Subcutaneous abdominal adipose tissue (tissue), 5 donors: ENCODE measurements at regions not wholly inside any gene's neighbourhood (a gene's known extent, or its start where the extent isn't known, plus 50 kb on each side); places are given as distances from the start of the nearest gene placed in this dataset.
"Not testable (repeated sequence)": the region's sequence is repeated elsewhere in the genome, so short reads cannot be mapped to it uniquely, and the experiment has no call there.

Experiments
- H3K27ac ChIP-seq: one replicate; pipeline ENCODE4 v1.7.0; 2013; ENCODE audit warnings: low read depth, mild to moderate bottlenecking, inconsistent platforms, low read length, moderate library complexity
- H3K27me3 ChIP-seq, 5 donors: one replicate each; pipeline ENCODE4 v1.7.0; 2013; ENCODE audit warnings: low read length in 5 of 5, inconsistent platforms in 1 of 5; ENCODE audit not compliant: control insufficient read depth in 5 of 5, insufficient read depth in 4 of 5
- H3K36me3 ChIP-seq, 5 donors: one replicate each; pipeline ENCODE4 v1.7.0; 2013; ENCODE audit warnings: low read length in 5 of 5; ENCODE audit not compliant: control insufficient read depth in 5 of 5, insufficient read depth in 5 of 5
- H3K4me1 ChIP-seq, 5 donors: one replicate each; pipeline ENCODE4 v1.7.0; 2013; ENCODE audit warnings: low read length in 5 of 5, mild to moderate bottlenecking in 3 of 5, moderate library complexity in 1 of 5; ENCODE audit not compliant: control insufficient read depth in 5 of 5, insufficient read depth in 5 of 5
- H3K4me3 ChIP-seq, 5 donors: one replicate each; pipeline ENCODE4 v1.7.0; 2013; ENCODE audit warnings: low read length in 5 of 5, low read depth in 1 of 5
- H3K9ac ChIP-seq, 5 donors: one replicate each; pipeline ENCODE4 v1.7.0; 2013; ENCODE audit warnings: low read length in 5 of 5, mild to moderate bottlenecking in 4 of 5, moderate library complexity in 3 of 5
- H3K9me3 ChIP-seq, 5 donors: one replicate each; pipeline ENCODE4 v1.7.0; 2013; ENCODE audit warnings: low read length in 5 of 5; ENCODE audit not compliant: control insufficient read depth in 5 of 5
- donor health status: healthy.
- donor health status: healthy.
- donor health status: healthy.
- donor health status: healthy.
- donor health status: healthy.

GRCh38 chr10:123269017-123269552, 114.9 kb downstream of the BUB3 start:
- Histone ChIP-seq H3K4me1 (no peaks in the 10 kb centered on the region), H3K9me3 (no peaks in the 10 kb centered on the region), H3K27ac (no peak overlapping the region), H3K4me3 (no peak overlapping the region), H3K9ac (no peak overlapping the region), H3K36me3 (no peaks in the 10 kb centered on the region), H3K27me3 (peaks cover 0 to 2% (median 0%) of the 10 kb centered on the region in 5 donors)

GRCh38 chr10:123269675-123270074, 115.5 kb downstream of the BUB3 start:
- H3K9me3 ChIP-seq, result no peaks in the 10 kb centered on the region
- no peak overlapping the region for H3K27ac ChIP-seq
- no peak overlapping the region for H3K9ac ChIP-seq
- H3K36me3 ChIP-seq, result no peaks in the 10 kb centered on the region
- peaks cover 0 to 3% (median 0%) of the 10 kb centered on the region in 5 donors for H3K27me3 ChIP-seq
- no peaks in the 10 kb centered on the region for H3K4me1 ChIP-seq
- H3K4me3 ChIP-seq, result no peak overlapping the region

DNA sequence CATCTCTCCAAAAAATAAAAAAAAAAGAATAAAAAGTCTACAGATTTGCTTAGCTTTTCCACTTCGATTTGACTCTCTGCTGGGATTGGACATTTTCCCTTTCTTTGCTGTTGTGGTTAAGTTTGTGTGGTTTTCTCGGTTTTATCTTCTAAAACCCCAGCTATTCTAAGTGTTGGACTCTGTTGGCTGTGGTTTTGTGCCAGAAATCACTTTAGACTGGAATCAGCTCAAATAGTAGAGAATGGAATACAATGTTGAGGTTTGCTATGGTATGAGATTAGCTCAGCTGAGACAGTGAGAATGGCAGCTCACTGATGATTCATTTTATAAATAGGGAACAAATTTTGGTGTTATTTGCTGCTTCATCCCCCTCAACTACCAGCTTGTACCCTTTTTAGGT, 116.0 kb downstream of the BUB3 start:
- no peak overlapping the region for H3K9ac ChIP-seq
- no peak overlapping the region for H3K4me3 ChIP-seq
- H3K27me3 ChIP-seq, result peaks cover 0 to 5% (median 0%) of the 10 kb centered on the region in 5 donors
- H3K4me1 ChIP-seq, result no peaks in the 10 kb centered on the region
- H3K36me3 ChIP-seq, result no peaks in the 10 kb centered on the region
- no peaks in the 10 kb centered on the region for H3K9me3 ChIP-seq
- no peak overlapping the region for H3K27ac ChIP-seq

DNA sequence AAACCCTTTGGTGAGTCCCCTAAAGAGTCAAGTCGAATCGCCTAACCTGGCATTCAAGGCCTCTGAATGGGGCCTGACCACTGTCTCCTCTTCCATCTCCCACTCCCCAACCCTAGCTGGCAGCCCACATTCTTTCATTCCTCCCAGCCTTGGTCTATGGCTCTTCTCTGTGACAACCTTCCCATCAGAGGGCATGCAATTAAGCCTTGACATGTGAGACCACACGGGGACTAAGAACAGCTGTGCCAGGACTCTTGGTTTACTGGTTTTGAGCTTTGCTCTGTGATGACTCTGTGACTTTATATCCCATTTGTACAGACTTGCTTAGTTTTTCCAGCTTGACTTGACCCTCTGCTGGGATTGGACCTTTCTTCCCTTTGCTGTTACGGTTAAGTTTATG, 116.6 kb downstream of the BUB3 start:
- Histone ChIP-seq H3K36me3 (no peaks in the 10 kb centered on the region), H3K4me1 (no peaks in the 10 kb centered on the region), H3K9ac (no peak overlapping the region), H3K27ac (no peak overlapping the region), H3K9me3 (no peaks in the 10 kb centered on the region), H3K27me3 (peaks cover 0 to 11% (median 3%) of the 10 kb centered on the region in 5 donors), H3K4me3 (no peak overlapping the region)

GRCh38 chr10:123272171-123272570, 118.0 kb downstream of the BUB3 start:
- Histone ChIP-seq H3K9ac (no peak overlapping the region), H3K27me3 (peaks cover 0 to 12% (median 3%) of the 10 kb centered on the region in 5 donors), H3K4me1 (no peaks in the 10 kb centered on the region), H3K9me3 (peaks cover 0 to 9% (median 7%) of the 10 kb centered on the region in 5 donors), H3K36me3 (no peaks in the 10 kb centered on the region), H3K4me3 (no peak overlapping the region), H3K27ac (no peak overlapping the region)

GRCh38 chr10:123274306-123275135, 120.3 kb downstream of the BUB3 start:
- Histone ChIP-seq H3K9me3 (peaks cover 0 to 9% (median 7%) of the 10 kb centered on the region in 5 donors), H3K27me3 (peaks cover 0 to 12% (median 3%) of the 10 kb centered on the region in 5 donors), H3K4me1 (no peaks in the 10 kb centered on the region), H3K36me3 (no peaks in the 10 kb centered on the region), H3K4me3 (no peak overlapping the region), H3K27ac (no peak overlapping the region), H3K9ac (no peak overlapping the region)

- H3K4me3 ChIP-seq, result no peak overlapping the region
- no peak overlapping the region for H3K9ac ChIP-seq
- H3K27ac ChIP-seq, result no peak overlapping the region
- H3K4me1 ChIP-seq, result no peaks in the 10 kb centered on the region
- H3K36me3 ChIP-seq, result no peaks in the 10 kb centered on the region
- peaks cover 0 to 12% (median 3%) of the 10 kb centered on the region in 5 donors for H3K27me3 ChIP-seq
- H3K9me3 ChIP-seq, result peaks cover 0 to 9% (median 7%) of the 10 kb centered on the region in 5 donors
Observed at GRCh38 chr10:123275136-123275564, 120.9 kb downstream of the BUB3 start.

DNA sequence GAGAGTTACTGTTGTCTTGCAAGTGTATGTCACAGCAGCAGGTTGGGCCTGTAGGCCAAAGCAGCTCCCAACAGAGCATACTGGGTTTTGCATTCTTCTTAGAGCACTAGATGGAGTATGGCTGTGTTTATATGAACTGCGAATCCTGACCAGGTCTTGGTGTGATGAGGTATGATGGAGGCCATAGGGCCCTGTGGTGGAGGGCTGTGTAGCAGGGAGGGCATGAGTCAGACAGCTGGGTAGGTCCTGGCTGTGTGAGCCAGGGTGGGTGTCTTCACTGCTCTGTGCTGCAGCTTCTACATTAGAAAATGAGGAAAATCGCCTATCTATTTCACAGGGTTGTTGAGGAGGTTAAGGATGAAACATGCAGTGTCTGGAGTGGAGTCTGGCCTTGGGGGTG, 124.2 kb downstream of the BUB3 start:
- H3K9ac ChIP-seq, result no peak overlapping the region
- H3K4me1 ChIP-seq, result no peaks in the 10 kb centered on the region
- H3K27ac ChIP-seq, result no peak overlapping the region
- H3K9me3 ChIP-seq, result peaks cover 0 to 9% (median 7%) of the 10 kb centered on the region in 5 donors
- no peaks in the 10 kb centered on the region for H3K36me3 ChIP-seq
- H3K27me3 ChIP-seq, result peaks cover 0 to 12% (median 3%) of the 10 kb centered on the region in 5 donors
- H3K4me3 ChIP-seq, result no peak overlapping the region

DNA sequence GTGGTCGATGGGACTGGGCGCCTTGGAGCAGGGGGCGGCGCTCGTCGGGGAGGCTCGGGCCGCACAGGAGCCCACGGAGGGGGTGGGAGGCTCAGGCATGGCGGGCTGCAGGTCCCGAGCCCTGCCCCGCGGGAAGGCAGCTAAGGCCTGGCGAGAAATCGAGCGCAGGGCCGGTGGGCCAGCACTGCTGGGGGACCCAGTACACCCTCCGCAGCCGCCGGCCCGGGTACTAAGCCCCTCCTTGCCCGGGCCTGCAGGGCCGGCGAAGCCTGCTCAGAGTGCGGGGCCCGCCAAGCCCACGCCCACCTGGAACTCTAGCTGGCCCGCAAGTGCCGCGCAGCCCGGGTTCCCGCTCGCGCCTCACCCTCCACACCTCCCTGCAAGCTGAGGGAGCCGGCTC, 129.2 kb downstream of the BUB3 start:
- not testable (repeated sequence) for H3K4me1 ChIP-seq, H3K27ac ChIP-seq, H3K9ac ChIP-seq, H3K9me3 ChIP-seq, H3K4me3 ChIP-seq, H3K36me3 ChIP-seq, H3K27me3 ChIP-seq

GRCh38 chr10:123284022-123284421, 129.8 kb downstream of the BUB3 start:
- no peaks in the 10 kb centered on the region for H3K36me3 ChIP-seq
- H3K27me3 ChIP-seq, result no peaks in the 10 kb centered on the region
- H3K4me3 ChIP-seq, result no peak overlapping the region
- H3K9me3 ChIP-seq, result no peaks in the 10 kb centered on the region
- H3K4me1 ChIP-seq, result no peaks in the 10 kb centered on the region
- no peak overlapping the region for H3K27ac ChIP-seq
- H3K9ac ChIP-seq, result no peak overlapping the region
